GM21723 (cell line): ENCODE measurements at regions not wholly inside any gene's neighbourhood (a gene's known extent, or its start where the extent isn't known, plus 50 kb on each side); places are given as distances from the start of the nearest gene placed in this dataset.

Experiments
- ATAC-seq: cut with Tn5 transposase; IDR thresholded peaks from one replicate; pipeline ENCODE4 v1.9.1; 2021; ENCODE audit warnings: mild to moderate bottlenecking, moderate library complexity; ENCODE audit not compliant: unreplicated experiment

GRCh38 chr1:25082216-25082899 lies 149.9 kb downstream of the SYF2 start:
- ATAC-seq: no peak

- no peak for ATAC-seq
Observed at GRCh38 chr1:25081496-25081895, 150.8 kb downstream of the SYF2 start.

- no peak for ATAC-seq
Observed at GRCh38 chr1:25080294-25081209, 150.5 kb upstream of the RUNX3 start.

DNA sequence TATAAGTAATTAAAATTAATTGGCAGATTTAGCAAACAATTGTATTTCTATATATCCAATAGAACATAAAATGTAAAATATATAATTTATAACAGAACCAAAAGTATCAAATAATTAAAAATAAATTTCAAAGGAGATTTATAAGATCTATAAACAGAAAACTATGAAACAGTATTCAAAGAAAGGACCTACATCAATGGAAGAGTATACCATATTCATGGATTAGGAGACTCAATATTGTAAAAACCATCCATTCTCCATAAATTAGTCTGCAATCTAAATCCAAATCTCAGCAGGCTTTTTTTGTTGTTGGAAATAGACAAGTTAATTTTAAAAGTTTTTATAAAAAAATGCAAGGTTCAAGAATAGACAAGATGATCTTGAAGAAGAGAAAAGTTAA lies 149.0 kb upstream of the RUNX3 start:
- no peak for ATAC-seq

- ATAC-seq: no peak
Observed at GRCh38 chr1:25074351-25075227, 144.5 kb upstream of the RUNX3 start.

DNA sequence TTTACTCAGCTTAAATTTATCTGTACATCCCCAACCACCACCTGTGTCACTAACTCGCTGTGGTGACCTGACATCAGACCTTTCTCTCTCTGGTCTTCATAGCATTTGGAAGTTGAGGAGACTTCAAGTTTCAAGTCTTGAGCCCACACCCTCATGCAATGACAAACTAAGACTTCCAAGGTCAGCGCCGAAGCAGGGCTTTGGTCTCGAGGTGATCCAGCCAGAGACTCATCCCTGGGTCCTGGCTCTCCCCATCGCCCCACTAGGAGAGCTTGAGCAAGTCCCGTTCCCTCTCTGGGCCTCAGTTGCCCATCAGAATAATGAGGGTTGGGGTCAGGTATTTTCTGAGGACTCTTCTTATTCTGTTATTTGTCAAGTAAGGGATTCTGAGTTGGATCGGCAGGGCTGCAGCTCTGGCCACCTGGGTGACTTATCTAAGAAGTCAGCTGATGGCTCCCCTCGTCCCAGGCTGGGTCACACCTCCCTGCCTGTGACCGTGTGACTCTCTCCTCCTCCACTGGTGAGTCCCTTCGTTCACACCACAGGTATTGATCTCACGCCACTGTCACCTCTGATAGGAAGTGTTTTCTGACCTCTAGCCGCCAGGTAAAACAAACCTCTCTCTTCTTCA lies 143.7 kb upstream of the RUNX3 start:
- ATAC-seq: no peak

- no peak for ATAC-seq
Observed at GRCh38 chr1:25072461-25072860, 142.4 kb upstream of the RUNX3 start.

DNA sequence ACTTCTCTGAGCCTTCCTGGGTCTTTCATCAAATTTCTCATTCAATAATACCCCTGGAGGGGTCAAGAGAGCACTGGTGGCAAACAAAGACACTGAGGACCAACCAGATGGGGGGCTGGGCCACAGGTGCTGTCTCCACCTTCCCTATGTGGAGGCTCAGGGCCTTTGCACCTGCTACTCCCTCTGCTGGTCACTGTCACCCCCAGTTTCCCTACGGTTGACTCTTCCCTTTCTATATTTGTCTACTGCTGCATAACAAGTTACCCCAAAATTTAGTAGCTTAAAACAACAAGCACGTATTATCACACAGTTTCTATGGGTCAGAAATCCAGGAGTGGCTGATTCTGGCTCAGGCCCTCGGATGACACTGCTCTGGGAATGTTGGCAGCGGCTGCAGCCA lies 138.8 kb upstream of the RUNX3 start:
- no peak for ATAC-seq

GRCh38 chr1:25068316-25068715 lies 138.2 kb upstream of the RUNX3 start:
- ATAC-seq: no peak

DNA sequence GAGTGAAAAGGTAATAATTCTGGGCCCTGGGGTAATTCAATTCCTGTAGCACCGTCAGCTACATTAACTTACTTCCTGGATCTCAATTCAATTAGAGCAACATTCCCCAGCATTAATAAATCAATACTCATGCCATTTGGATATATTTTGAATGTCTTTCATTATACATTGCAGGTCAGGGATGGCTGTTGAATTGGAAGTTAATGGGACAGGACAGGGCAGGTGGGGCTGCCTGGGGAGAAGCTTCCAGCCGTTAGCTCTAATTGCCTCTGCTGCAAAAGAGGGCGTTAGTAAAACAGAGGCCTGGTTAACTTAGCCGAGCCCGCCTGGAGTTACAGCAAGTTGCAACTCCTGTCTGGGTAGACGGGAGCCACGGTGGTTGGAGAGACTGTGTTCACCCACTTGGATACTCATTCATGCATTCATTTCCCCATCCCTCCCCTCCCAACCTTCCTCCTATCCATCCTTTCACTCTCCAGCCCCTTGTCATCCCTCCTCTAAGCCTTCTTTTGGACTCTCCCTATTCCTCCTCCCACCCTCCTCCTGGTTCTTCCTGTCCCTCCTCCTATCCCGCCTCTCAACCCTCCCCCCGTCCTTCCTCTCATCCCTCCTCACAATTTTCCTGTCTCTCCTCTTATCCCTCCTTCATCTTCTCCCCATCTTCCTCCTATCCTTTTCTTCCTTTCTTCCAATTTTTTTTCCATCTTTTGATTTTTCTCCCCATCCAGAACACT lies 137.6 kb upstream of the RUNX3 start:
- ATAC-seq: no peak

DNA sequence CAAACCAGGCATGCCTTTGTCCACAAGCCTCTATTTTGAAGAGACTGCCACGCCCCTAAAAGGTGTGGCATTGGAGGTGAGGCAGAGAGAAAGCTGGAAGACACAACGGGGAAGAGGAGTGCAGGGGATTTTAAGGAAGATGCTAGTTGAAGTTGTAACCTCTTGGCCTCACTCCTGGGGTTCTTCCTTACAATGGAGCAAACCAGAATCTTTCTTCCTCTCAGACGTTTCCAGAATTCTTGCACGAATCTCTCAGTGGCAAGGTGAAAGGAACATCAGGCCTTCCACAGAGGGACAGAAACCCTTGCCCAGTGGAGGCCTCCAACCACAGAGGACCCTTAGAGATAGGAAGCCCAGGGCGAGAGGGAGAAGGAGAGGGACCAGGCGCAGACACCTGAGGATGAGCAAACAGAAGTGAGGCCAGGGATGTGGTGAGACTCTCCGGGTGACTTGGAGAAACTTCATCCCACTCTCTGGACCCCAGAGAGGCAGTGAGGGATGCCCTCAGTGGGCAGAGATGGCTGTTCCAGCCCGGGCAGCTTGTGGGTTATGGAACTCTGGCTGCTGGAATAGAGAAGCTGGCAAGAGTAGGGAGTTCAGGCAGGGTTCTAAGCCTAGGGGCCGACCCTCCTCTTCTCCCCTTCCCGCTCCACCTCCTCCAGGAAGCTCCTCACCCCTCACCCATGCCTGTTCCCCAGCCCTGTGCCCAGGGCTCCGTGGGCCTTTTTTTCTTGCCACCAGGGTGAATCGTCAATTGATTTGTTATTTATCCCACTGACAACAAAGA lies 136.8 kb upstream of the RUNX3 start:
- no peak for ATAC-seq

DNA sequence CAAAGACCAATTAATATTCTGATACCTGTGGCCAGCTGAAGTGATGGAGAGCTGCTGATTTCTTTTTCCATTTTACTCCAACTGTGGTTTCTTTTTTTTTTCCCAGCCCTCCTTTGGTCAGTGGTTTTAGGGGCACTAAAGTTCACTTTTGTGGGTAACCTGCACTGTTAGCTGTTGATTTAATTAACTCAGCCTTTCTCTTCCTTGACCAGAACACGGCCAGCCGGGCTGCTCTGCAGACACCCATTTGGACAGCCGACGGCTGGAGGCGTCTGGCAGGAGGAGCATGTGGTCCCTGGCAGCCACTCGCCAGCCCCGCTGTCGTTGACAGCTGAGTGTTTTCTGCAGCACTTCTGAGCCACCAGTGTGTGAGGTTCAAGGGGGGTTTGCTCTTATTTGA lies 136.2 kb upstream of the RUNX3 start:
- ATAC-seq: no peak

DNA sequence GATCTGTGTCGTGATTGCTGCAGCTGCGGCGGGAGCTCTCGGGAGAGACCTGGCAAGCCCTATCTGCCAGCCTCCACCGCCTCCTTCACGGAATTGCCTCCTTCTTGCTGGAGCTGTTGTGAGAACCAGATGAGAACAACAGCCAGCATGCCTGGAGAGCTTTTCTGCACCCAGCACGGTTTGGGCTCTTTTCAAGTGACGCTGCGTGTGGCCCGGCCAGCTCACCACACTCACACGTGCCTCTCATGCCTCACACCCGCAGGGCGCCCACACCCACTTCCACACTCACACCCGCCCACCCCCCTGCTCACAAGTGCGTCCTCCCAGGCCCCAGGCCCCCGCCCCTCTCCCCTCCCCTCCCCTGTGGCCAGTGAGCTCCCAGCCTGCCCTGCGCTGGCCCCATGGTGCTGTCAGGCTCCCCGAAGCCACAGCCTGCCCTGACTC lies 135.7 kb upstream of the RUNX3 start:
- ATAC-seq: no peak

DNA sequence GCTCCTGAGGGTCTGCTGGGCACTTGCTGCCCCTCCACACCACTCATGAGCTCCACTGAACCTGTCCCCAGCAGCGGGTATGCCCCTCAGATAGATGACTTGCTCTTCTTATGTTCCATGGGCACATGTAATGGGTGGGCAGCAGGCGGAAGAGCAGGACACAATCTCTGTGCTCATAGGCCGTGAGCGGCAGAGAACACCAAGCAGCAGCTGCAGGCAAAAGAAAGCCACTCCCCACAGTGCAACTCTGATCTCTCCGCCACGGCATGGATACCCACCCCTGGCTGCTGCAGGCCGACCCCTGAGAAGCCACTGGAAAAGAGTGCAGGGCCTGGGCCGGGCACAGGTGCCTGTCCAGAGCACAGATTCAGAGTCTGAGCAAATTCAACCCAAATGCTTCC lies 135.2 kb upstream of the RUNX3 start:
- ATAC-seq: no peak

- no peak for ATAC-seq
Observed at GRCh38 chr1:25064465-25065240, 134.6 kb upstream of the RUNX3 start.

DNA sequence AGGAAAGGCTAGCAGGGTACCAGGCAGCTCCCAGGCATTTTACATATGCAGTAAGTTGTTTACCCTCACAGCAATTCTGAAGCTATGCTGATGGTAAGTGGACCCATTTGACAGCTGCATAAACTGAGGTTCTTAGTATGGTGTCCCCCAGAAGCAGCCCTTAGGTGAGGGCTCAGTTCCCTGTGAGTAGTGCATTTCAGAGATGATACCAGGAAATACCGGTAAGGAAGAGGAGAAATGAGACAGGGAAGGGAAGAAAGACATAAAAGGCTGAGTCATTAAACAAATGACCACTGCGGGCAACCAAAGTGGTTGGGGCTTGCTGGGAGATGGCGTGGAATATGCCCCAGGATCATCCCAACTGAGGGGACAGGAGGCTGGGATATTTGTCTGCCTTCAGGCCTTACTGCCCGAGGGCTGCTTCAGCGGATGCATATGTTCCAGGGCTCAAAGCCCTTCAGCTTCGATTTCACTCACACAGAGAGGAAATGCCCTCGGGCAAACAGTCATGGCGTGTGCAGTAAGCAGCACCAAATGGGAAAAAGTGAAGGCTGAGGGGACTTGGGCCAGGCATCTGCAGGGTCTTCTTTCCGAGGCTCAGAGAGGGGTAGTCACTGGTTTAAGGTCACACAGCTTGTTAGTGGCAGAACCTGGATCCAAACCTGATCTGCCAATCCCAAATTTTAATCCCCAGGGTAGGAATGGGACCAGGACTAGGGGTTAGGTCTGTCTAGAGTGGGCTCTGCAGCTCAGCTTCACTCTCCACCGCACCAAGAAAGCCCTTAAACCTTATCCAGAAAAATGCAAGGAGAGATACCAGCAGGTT lies 133.7 kb upstream of the RUNX3 start:
- ATAC-seq: no peak

DNA sequence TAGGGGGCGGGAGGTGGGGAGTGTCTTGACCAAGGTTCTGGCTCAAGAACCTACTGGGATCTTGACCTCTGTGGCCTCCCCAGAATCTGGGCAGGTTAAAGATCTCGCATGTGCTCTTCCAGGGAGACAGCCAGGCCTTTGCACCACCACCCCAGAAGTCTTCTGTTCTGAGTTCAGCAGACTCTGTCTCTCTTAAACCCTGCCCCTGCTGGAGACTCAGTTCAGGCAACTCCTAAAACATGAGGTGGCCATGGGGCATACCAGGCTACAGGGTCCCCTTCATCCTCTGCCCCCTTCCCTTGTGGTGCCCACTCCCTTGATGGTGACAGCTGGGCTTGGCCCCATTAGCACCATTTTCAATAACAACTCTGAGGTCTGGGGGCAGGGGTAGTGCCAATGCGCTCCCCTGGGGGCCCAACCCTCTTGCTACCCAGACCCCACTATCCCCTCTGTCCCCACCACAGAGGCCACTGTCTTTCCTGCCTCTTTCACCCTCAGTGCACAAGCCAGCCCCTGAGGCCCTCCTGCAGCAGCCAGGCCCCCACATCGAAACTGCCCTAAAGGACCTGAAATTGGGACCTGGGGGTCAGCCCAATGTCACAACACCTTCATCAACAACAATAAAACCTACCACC lies 132.7 kb upstream of the RUNX3 start:
- no peak for ATAC-seq
